RWPE1 (cell line): ENCODE measurements at regions not wholly inside any gene's neighbourhood (a gene's known extent, or its start where the extent isn't known, plus 50 kb on each side); places are given as distances from the start of the nearest gene placed in this dataset.

Source experiments
- CTCF ChIA-PET: fragments of 350-600 bp; sonication (Branson Sonifier 250); formaldehyde crosslinking; extraction: SDS; loops from one replicate; lab custom pipeline; 2021; lab: Yijun Ruan, JAX
- POLR2A ChIA-PET: fragments of 400-600 bp; formaldehyde crosslinking; extraction: SDS; loops from one replicate; lab custom pipeline; 2020; ENCODE audit warnings: antibody characterized with exemption; ENCODE audit not compliant: low non-redundant PET; lab: Yijun Ruan, JAX
- DNase-seq: peaks from one replicate; pipeline ENCODE4 v3.0.0; 2012; ENCODE audit warnings: low spot score
- H3K27ac ChIP-seq: fragments of 450-650 bp; 2 replicates; pipeline ENCODE4 v1.5.1; 2017
- TF ChIP-seq, protein P1 (sequence below): fragments of 450-650 bp; conservative IDR thresholded peaks from 2 replicates; pipeline ENCODE4 v1.5.1; 2017; ENCODE audit warnings: low read depth, mild to moderate bottlenecking

DNA sequence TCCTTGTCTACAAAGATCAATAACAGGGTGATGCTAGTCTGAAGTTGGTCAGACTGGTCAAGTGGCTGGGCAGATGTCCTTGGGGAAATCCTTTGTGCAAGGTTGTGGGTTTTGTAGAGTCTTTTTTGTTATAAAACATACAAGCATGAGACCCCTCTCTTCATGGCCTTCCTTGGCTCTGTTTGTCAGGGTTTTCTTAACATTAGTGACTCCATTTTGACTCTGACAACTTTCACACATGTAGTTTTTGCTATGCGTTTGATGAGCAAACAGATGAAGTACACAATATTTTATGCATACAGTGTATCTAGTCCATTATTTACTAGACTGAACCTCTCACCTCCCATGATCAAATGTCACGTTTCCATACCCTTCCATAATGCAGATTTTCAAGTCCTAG lies 151.2 kb upstream of the KLF7 start:
- TF ChIP-seq, protein P1, sequence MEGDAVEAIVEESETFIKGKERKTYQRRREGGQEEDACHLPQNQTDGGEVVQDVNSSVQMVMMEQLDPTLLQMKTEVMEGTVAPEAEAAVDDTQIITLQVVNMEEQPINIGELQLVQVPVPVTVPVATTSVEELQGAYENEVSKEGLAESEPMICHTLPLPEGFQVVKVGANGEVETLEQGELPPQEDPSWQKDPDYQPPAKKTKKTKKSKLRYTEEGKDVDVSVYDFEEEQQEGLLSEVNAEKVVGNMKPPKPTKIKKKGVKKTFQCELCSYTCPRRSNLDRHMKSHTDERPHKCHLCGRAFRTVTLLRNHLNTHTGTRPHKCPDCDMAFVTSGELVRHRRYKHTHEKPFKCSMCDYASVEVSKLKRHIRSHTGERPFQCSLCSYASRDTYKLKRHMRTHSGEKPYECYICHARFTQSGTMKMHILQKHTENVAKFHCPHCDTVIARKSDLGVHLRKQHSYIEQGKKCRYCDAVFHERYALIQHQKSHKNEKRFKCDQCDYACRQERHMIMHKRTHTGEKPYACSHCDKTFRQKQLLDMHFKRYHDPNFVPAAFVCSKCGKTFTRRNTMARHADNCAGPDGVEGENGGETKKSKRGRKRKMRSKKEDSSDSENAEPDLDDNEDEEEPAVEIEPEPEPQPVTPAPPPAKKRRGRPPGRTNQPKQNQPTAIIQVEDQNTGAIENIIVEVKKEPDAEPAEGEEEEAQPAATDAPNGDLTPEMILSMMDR, result no peak
- ChIA-PET CTCF (interaction anchor here (0.6 kb wide), 1 partner anchor 457 kb away, joined by 3 read pairs; no protein-coding TSS in a partner anchor), POLR2A (no interaction called here)
- H3K27ac ChIP-seq, result no peak overlapping the region
- DNase-seq, result no peak

DNA sequence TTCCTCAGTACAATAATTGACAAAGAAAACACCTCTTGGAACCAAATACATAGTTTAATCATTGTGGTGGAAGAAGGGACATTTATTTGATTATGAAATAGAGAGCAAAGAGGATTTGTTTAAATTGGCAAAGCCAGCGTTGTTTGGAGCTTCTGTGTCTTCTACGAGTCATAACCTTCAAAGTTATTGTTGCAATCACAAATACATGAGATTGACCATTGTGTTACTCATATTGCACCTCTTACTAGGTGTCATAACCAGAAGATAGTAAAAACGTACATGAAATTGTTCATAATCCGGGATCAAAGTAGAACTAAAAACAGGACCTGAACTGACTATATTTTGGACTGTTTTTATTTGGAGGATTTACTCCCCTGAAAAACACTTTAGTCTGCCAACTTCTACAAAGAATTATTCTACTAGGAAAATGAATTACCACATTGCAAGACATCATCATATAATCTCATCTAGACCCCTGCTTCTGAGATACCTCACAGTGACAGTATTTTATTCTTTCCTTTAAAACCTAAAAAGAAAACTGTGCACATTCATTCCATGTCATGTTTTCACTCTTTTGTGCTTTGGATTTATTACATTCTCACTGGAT lies 151.7 kb upstream of the KLF7 start:
- CTCF ChIA-PET, result interaction anchor here (0.6 kb wide), 1 partner anchor 458 kb away, joined by 3 read pairs; no protein-coding TSS in a partner anchor
- TF ChIP-seq, protein P1, result no peak
- H3K27ac ChIP-seq, result no peak overlapping the region
- POLR2A ChIA-PET, result no interaction called here
- no peak for DNase-seq

DNA sequence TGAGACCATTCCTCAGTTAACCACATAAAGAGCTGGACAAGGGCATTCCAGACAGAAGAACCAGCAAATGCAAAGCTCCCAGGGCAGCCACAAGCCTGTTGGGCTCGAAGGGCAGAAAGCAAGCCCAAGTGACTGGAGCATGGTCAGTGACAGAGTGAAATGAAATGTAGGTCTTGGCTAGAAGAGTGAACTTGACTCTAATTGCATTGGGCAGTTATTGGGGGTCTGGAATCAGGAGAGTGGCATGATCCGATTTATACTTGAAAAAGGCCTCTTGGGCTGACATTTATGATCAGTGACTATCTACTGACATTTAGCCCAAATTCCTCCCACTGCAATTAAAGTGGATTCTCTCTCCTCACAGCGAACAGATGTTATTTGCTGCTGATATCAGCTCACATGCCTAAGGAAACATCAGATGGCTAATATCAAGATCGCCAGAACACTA lies 152.5 kb upstream of the KLF7 start:
- POLR2A ChIA-PET, result no interaction called here
- TF ChIP-seq, protein P1, result no peak
- DNase-seq, result no peak
- CTCF ChIA-PET, result no interaction called here
- no peak overlapping the region for H3K27ac ChIP-seq

DNA sequence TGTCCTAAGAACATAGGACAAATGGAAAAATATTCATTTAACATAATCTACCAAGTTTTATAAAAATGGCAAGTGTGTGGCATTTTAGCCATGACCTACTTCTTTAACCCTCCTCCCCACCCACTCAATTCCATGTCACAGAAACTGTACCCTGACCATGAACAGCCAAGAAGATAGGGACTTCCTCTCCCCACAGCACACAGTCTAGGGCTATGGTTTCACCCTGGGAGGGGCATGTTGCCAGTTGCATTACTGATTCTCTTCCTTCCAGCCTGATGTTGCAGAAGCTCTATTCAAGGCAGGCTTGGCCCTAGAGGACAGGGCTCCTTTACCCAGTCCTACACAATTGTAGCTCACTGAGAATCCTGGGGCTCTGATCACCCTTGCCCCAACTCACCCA lies 153.6 kb upstream of the KLF7 start:
- H3K27ac ChIP-seq, result no peak overlapping the region
- DNase-seq, result no peak
- ChIA-PET POLR2A (no interaction called here), CTCF (no interaction called here)
- TF ChIP-seq, protein P1, result no peak

DNA sequence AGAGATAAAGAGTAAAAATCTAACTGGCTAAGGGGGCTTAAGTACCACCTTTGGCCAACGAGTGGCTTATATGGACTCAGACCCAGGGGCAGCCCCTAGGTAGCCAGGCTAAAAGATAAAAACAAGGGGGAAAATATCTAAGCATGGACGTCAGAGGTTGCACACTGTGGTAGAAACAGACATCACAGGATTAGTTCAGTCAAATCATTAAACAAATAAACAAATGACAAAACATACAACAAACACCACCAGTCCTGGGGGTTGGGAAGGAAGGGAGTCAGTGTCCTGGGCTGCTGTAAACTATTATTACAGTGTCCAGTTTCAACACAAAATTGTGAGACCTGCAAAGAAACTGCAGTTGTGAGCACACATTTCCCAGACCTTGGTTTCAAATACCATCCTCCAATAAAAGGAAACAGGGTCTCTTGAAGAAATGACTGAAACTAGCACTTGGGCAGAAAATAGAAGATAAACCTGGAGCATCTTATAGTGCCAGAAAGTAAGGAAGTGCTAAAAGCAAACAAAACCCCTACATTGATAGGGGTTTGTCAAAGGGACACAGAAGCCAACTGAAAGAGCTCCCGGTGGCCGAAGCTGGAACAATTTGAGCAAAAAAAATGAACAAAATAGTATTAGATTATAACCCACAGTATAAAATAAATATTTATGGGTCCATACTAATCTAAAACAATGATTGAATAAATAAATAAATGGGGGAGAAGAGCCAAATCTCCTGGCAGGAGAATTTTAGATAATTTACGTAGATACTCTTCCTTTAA lies 154.8 kb upstream of the KLF7 start:
- TF ChIP-seq, protein P1, result no peak
- ChIA-PET POLR2A (no interaction called here), CTCF (no interaction called here)
- DNase-seq, result no peak
- no peak overlapping the region for H3K27ac ChIP-seq

DNA sequence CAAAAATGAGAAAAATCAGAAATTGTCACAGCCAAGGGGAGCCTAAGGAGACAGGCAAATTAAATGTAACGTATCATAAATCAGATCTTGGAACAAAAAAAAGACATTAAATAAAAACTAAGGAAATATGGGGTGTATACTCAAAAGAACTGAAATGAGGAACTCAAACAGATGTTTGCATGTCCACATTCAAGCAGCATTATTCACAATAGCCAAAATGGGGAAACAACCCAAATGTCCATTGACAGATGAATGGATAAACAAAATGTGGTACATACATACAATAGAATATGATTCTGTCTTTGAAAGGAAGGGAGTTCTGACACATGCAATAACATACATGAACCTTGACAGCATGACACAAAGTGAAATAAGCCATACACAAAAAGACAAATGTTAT lies 155.8 kb upstream of the KLF7 start:
- DNase-seq, result no peak
- CTCF ChIA-PET, result no interaction called here
- TF ChIP-seq, protein P1, result no peak
- no peak overlapping the region for H3K27ac ChIP-seq
- POLR2A ChIA-PET, result no interaction called here
